ENCODE measurements at regions not wholly inside any gene's neighbourhood (a gene's known extent, or its start where the extent isn't known, plus 50 kb on each side); places are given as distances from the start of the nearest gene placed in this dataset.

GRCh38 chr11:79515781-79516180, 75.0 kb upstream of the TENM4 start:
- TF ChIP-seq, protein P1, sequence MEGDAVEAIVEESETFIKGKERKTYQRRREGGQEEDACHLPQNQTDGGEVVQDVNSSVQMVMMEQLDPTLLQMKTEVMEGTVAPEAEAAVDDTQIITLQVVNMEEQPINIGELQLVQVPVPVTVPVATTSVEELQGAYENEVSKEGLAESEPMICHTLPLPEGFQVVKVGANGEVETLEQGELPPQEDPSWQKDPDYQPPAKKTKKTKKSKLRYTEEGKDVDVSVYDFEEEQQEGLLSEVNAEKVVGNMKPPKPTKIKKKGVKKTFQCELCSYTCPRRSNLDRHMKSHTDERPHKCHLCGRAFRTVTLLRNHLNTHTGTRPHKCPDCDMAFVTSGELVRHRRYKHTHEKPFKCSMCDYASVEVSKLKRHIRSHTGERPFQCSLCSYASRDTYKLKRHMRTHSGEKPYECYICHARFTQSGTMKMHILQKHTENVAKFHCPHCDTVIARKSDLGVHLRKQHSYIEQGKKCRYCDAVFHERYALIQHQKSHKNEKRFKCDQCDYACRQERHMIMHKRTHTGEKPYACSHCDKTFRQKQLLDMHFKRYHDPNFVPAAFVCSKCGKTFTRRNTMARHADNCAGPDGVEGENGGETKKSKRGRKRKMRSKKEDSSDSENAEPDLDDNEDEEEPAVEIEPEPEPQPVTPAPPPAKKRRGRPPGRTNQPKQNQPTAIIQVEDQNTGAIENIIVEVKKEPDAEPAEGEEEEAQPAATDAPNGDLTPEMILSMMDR (IDR thresholded peaks at IDR 0.05), result no peak
- no peak for TF ChIP-seq EZH2 (IDR thresholded peaks at IDR 0.05)
- TF ChIP-seq EZH2phosphoT487 (IDR thresholded peaks at IDR 0.05), result no peak

Data from neural progenitor cell (in vitro differentiated cells).